Stimulated activated CD8-positive, alpha-beta memory T cell treated with anti-CD3 and anti-CD28 coated beads, Interleukin-2, amount 100 ng/mL, for 1 hour (primary cell): ENCODE measurements at regions not wholly inside any gene's neighbourhood (a gene's known extent, or its start where the extent isn't known, plus 50 kb on each side); places are given as distances from the start of the nearest gene placed in this dataset.
A peak's percentile ranks its signal among the peaks of the same experiment; 100 is the strongest.

Experiments
- DNase-seq, 2 donors: peaks; one replicate each; pipeline ENCODE4 v3.0.0-alpha.2; 2020; ENCODE audit warnings: low read depth in 2 of 2

GRCh38 chr4:74878323-74878722 is 54.6 kb upstream of the PARM1 start:
- no peak for DNase-seq

DNA sequence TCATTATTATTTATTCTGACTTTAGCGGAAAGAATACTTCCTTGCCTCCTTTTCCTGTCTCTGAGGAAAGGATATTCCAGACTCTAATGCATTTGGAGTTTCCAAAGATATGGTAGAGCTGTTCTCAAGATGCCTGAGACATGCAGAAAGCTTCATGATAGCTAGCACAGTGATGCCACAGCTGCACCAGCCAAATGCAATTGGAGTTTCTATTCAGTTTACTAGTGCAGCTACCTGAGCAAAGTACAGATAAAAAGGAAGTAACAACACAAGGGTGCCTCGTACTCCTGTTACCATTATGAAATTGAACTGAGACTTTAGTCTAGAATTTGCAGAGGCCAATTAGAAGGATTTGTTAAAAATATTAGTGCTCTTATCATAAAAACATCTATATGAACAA is 57.5 kb upstream of the PARM1 start:
- DNase-seq, result no peak

- DNase-seq, result peak in 1 of 2 donors; percentile 1
Observed at GRCh38 chr4:74874753-74875367, 58.1 kb upstream of the PARM1 start.

GRCh38 chr4:74873545-74874301 is 59.2 kb upstream of the PARM1 start:
- DNase-seq, result no peak

GRCh38 chr4:74858921-74859562 is 64.7 kb upstream of the BTC start:
- DNase-seq, result no peak

DNA sequence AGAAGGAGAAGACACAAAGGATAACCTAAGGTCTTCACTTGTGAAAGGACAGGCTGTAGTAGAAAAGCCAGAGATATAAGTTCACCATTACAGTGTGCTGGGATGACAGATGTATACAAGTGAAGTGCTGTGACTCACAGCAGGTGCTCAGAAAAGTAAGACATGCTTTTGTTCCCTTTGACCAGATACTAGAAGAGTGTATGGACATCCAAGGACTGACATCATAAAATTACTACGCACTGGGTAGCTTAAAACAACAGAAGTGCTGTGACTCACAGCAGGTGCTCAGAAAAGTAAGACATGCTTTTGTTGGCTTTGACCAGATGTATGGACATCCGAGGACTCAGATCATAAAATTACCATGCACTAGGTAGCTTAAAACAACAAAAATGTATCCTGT is 61.6 kb upstream of the BTC start:
- no peak for DNase-seq

GRCh38 chr4:74848774-74849173 is 54.5 kb upstream of the BTC start:
- no peak for DNase-seq

DNA sequence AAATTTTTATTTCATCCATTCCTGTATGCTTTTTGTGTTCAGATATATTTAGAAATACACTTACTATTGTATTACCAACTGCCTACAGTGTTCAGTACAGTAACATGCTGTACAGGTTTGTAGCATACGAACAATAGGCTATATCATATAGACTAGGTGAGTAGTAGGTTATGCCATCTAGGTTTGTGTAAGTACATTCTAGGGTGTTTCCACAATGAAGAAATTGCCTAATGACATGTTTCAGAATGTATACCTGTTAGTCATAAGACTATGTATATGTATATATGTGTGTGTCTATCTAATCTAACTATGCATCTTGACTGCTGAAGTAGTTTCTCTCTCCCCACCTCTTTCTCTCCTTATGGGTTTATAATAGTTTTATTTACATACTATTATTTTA is 51.5 kb upstream of the BTC start:
- no peak for DNase-seq
